Loucy (cell line): ENCODE measurements at regions not wholly inside any gene's neighbourhood (a gene's known extent, or its start where the extent isn't known, plus 50 kb on each side); places are given as distances from the start of the nearest gene placed in this dataset.

Experiments
- CTCF ChIP-seq: fragments of 200-600 bp; sonication (generic); conservative IDR thresholded peaks from 2 replicates; pipeline ENCODE4 v1.5.1; 2014; ENCODE audit warnings: mild to moderate bottlenecking, antibody characterized with exemption, low read length
- EZH2phosphoT487 ChIP-seq: fragments of 200-600 bp; IDR thresholded peaks from 2 replicates; pipeline ENCODE4 v1.6.1; 2018; ENCODE audit warnings: antibody characterized with exemption, mild to moderate bottlenecking, moderate library complexity, borderline replicate concordance

GRCh38 chr2:201953880-201954279, 79.8 kb upstream of the FZD7 start:
- no peak for TF ChIP-seq CTCF
- no peak for TF ChIP-seq EZH2phosphoT487
